ENCODE measurements at regions not wholly inside any gene's neighbourhood (a gene's known extent, or its start where the extent isn't known, plus 50 kb on each side); places are given as distances from the start of the nearest gene placed in this dataset.

- H3K27me3 ChIP-seq: no peaks in the 10 kb centered on the region
- no peaks in the 10 kb centered on the region for H3K4me1 ChIP-seq (replicated peaks in 1 of 2)
- H3K36me3 ChIP-seq (replicated peaks in 1 of 2): no peaks in the 10 kb centered on the region
- H3K9me3 ChIP-seq (replicated peaks in 1 of 3): no peaks in the 10 kb centered on the region
- WGBS, 4 donors: 79 to 84% (median 81%) methylated on average over 1 of the region's 1 CpG
- H3K27ac ChIP-seq: no peak overlapping the region
- intact Hi-C loops (cut with DNase I): no loop called here
- no peak for DNase-seq
- TF ChIP-seq, protein P1, sequence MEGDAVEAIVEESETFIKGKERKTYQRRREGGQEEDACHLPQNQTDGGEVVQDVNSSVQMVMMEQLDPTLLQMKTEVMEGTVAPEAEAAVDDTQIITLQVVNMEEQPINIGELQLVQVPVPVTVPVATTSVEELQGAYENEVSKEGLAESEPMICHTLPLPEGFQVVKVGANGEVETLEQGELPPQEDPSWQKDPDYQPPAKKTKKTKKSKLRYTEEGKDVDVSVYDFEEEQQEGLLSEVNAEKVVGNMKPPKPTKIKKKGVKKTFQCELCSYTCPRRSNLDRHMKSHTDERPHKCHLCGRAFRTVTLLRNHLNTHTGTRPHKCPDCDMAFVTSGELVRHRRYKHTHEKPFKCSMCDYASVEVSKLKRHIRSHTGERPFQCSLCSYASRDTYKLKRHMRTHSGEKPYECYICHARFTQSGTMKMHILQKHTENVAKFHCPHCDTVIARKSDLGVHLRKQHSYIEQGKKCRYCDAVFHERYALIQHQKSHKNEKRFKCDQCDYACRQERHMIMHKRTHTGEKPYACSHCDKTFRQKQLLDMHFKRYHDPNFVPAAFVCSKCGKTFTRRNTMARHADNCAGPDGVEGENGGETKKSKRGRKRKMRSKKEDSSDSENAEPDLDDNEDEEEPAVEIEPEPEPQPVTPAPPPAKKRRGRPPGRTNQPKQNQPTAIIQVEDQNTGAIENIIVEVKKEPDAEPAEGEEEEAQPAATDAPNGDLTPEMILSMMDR (IDR thresholded peaks at IDR 0.05): no peak
- no peak for TF ChIP-seq POLR2A (IDR thresholded peaks at IDR 0.05)
- H3K4me3 ChIP-seq: no peak overlapping the region
These were observed 106.0 kb downstream of the ZC3H11B start for GRCh38 chr1:219506936-219507335.

DNA sequence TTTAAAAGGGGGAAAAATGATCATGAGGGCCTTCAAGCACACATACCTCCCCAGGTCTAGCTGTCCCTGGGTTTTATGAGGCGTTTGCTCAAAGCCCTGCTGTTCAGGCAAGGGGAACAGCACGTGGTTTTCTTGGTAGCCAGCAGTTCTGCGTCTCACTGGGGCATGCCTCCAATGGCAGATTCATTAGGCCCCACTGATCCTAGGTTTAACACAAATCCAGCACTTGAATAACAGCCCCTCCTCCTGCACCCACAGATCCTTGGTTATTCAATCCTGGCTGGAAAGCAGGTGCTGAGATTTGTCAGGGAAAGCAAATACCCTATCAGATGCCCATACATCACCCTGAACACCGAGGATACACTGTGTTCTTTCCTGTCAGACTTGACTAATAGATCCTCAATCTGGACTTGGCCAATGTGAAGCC is 106.4 kb downstream of the ZC3H11B start:
- H3K27me3 ChIP-seq: no peaks in the 10 kb centered on the region
- TF ChIP-seq, protein P1 (IDR thresholded peaks at IDR 0.05): no peak
- TF ChIP-seq POLR2A (IDR thresholded peaks at IDR 0.05): no peak
- H3K27ac ChIP-seq: no peak overlapping the region
- intact Hi-C loops (cut with DNase I): no loop called here
- no peaks in the 10 kb centered on the region for H3K9me3 ChIP-seq (replicated peaks in 1 of 3)
- WGBS, 4 donors: 47 to 65% (median 51%) methylated on average over 3 to 4 of the region's 4 CpGs
- H3K36me3 ChIP-seq (replicated peaks in 1 of 2): no peaks in the 10 kb centered on the region
- no peak overlapping the region for H3K4me3 ChIP-seq
- DNase-seq: no peak
- H3K4me1 ChIP-seq (replicated peaks in 1 of 2): no peaks in the 10 kb centered on the region

GRCh38 chr1:219505886-219506285 is 107.0 kb downstream of the ZC3H11B start:
- Histone ChIP-seq H3K27me3 (no peaks in the 10 kb centered on the region), H3K4me1 (replicated peaks in 1 of 2) (no peaks in the 10 kb centered on the region), H3K9me3 (replicated peaks in 1 of 3) (no peaks in the 10 kb centered on the region), H3K4me3 (no peak overlapping the region), H3K27ac (no peak overlapping the region), H3K36me3 (replicated peaks in 1 of 2) (no peaks in the 10 kb centered on the region)
- 56 to 68% (median 62%) methylated on average over 3 of the region's 3 CpGs for WGBS, 4 donors
- DNase-seq: no peak
- intact Hi-C loops (cut with DNase I): no loop called here
- TF ChIP-seq, protein P1 (IDR thresholded peaks at IDR 0.05): no peak
- no peak for TF ChIP-seq POLR2A (IDR thresholded peaks at IDR 0.05)

- 63 to 80% (median 73%) methylated on average over 4 of the region's 4 CpGs for WGBS, 4 donors
- H3K27ac ChIP-seq: no peak overlapping the region
- DNase-seq: no peak
- H3K4me1 ChIP-seq (replicated peaks in 1 of 2): no peaks in the 10 kb centered on the region
- no peaks in the 10 kb centered on the region for H3K9me3 ChIP-seq (replicated peaks in 1 of 3)
- intact Hi-C loops (cut with DNase I): no loop called here
- H3K27me3 ChIP-seq: no peaks in the 10 kb centered on the region
- TF ChIP-seq, protein P1 (IDR thresholded peaks at IDR 0.05): no peak
- TF ChIP-seq POLR2A (IDR thresholded peaks at IDR 0.05): no peak
- H3K4me3 ChIP-seq: no peak overlapping the region
- H3K36me3 ChIP-seq (replicated peaks in 1 of 2): no peaks in the 10 kb centered on the region
These were observed 109.3 kb downstream of the ZC3H11B start for GRCh38 chr1:219503604-219504003.

Data from adrenal gland (tissue), 9 donors.